GM19438 (cell line): ENCODE measurements at regions not wholly inside any gene's neighbourhood (a gene's known extent, or its start where the extent isn't known, plus 50 kb on each side); places are given as distances from the start of the nearest gene placed in this dataset.

Source experiments
- ATAC-seq: cut with Tn5 transposase; IDR thresholded peaks from one replicate; pipeline ENCODE4 v1.9.1; 2021; ENCODE audit warnings: low read depth; ENCODE audit not compliant: unreplicated experiment

DNA sequence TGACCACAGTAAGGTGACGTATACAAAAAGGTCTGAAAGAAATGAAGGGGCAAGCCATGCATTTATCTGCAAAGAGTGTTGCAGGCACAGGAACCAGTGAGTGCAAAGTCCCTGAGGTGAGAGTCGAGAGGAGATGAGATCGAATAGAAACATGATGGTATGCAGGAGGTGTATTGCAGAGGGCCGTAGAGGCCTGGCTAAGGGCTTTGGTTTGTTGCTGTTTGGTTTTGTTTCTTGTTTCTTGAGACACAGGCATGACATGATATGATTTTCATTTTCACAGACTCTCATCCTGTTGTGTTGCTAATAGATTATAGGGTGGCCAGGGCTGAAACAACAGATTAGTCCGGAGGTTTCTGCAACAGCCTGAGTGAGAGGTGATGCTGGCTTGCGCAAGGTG, 80.4 kb downstream of the HSPH1 start:
- ATAC-seq: no peak

DNA sequence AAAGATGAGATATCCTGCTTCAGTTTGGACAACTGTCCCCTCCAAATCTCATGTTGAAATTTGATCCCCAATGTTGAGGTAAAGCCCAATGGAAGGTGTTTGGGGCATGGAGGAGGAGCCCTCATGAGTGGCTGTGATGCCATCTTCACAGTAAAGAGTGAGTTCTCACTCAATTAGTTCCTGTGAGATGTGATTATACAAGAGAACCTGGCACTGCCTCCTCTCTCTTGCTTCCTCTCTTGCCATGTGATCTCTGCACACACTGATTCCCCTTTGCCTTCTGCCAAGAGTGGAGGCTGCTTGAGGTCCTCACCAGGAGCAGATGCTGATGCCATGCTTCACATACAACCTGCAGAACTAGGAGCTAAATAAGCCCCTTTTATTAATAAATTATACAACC, 86.9 kb downstream of the HSPH1 start:
- ATAC-seq: no peak

DNA sequence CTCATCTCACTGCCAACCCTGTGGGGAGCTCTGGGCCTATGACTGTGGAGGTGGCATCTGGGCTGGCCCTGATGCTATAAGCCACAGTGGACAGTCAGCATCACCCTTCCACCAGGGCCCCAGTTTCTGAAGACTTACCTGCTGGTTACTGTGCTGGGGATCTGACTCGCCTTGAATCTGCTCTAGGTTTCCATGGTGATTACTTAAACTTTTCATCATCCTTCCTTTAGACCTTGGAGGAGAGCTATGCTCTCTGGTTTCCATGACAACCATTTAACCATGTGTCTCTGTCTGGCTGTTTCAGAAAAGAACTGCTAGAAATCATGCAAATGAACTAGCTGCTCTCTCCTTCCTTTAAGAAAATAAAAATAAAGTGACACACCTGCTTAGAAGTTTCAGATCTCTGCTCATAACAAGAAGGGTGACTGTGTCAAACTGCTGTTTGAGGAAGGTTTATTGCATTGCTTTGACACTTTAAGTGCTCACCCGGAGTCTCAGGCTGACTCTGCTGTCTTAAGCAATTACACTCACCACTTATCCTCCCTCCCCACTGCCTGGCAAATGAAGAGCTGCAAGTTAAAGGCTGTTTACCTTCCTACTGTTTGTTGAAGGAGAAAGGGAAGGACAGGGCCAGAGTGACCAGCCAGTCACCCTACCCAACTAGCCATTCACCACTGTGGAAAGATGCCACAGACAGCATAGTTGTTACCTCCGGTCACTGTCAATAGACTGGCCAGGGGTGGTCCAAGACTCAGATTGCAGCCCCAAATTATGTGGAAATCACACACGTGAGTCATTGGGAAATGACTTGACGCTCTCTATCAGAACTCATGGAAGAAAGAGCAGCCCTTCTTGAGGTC, 87.6 kb downstream of the HSPH1 start:
- peak; percentile 93 for ATAC-seq

DNA sequence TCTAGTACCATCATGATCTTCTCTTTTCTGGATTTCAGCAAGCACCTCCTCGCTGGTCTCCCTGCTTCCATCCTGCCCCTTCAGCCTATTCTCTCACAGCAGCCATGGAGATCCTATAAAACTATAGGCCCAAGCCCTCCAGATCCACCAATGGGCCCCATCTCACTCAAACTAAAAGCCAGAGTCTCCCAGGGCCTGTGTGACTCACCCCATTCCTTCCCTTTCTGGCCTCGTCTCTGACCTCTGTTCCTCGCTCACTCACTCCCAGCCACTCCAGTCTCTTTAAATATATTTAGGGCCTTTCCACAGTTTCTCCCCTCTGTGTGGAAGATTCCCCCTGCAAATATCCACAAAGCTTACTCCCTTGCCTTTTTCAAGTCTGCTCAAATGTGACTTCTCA, 89.7 kb downstream of the HSPH1 start:
- ATAC-seq: no peak

DNA sequence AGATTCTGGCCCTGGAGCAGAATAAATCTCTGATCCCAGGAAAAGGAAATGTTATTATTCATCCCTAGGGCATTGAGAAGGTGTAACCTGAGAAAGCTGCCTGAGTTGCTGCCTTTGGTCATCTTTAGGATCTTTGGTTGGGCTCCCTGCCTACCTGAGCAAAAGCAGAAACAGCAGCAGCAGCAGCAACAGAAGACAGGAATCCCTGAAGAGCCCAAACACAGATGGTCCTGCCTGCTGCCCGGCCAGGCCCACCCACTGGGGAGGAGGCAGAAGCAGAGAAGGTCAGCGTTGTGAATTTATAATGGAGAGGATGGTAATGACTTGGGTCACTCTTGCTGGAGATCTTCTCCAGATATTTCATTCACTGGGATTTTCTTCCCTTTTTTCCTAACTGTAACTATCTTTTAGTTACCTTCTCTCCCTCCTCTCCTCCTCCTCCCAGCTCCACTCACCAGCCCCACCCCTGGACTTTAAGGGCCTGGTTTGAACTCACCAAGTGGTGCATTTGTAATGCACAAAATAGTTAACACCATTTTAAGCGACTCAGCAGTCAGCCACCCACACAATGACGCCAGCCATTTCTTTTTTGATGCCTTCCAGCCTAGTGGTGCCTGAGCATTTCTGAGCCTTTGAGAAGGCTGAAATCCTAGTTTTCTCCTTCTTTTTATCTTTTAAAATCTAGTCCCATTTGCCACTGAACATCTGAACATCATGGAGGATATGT, 91.7 kb downstream of the HSPH1 start:
- no peak for ATAC-seq

DNA sequence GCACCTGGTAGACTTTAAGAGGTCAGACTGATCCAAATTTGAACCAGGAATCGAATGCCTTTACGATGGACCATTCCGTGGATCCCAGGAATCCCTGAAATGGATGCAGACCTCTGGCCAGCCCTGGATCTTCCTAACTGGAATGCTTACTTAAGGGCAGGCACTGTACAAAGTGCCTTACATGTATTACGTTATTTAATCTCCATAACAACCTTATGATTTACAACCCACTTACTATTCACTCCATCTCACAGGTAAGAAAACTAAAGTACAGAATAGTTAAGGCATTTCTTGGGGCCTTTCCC, 93.6 kb downstream of the HSPH1 start:
- ATAC-seq: no peak

DNA sequence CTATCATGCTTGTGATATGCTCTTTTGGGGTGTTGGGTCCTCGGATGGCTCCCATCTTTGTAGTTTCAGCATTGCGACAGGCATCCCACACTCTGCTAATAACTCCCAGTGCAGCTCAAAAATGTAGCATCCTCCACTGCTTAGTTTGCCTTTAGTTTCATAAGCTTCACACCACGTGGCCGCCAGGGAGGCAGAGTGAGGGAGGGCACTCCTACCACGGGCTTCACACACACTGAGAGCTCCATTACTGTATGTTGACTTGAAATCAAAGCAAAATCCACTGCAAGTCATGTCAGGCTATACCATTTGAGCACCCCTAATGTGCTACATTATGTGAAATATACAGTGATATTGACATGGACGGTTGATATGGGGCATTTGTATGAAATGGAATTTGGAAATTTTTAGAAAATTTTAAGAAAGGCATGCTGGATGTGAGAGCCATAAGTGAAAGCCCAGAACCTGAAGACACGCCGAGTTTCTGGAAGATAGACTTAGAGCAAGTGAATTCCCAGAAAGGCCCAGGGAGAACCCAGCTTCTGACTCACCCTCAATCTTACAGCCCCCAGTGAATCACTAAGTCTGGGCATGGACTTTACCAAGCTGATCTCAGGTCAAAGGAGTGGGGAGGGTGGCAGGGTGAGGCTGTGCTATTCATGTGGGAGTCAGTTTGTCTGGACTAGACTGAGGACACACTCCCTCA, 94.1 kb downstream of the HSPH1 start:
- no peak for ATAC-seq

DNA sequence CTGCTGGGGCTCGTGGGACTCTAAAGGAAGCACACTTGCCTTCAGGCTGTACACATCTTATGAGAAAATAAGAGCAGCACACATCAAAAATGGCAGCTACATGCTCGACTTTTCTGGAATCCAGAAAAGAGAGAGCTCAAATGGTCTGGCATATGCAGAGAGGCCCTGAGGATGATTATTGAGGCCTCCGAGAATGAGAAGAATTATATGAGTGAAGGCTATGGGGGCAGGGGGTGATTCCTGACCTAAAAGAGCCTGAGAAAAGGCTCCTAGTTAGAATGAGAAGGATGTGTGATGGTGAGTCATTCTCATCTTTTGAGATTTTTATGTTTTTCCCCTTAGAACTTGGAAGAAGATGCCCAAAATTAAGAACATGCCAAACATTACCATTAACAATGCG, 97.1 kb downstream of the HSPH1 start:
- no peak for ATAC-seq

DNA sequence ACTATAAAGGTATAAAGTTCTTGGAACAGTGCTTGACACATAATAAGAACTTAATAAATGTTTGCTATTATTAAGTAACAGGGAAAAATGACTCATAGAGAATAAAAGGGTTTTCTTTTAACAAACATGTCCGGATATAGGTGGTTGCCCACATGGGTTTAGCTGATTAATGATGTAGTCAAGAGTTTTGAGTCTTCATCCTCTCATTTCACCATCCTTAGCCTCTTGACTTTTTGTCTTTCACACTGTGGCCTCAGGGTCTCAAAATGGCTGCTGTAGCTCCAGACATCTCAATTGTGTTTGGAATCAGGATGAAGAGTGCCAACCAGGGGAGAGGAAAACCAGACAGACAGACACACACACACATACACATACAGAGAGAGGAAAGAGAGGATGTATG, 97.9 kb downstream of the HSPH1 start:
- no peak for ATAC-seq

DNA sequence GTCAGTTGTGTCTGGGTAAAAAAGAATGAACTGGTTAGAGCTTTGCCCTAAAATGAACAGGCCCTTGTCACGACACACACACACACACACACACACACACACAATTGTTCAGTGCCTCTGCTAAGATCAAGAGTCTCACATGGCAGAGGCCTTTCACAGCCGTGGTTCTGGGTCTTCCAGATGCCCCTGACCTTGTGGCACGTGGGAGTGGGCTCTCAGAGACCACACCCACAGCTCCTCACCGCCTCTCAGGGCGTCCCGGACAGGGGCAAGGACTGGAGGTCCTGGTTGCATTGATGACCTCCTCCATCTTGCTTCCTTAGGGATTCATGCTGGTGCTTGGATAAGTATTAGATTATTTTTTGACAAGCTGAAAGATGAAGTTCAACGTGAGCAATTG, 101.0 kb downstream of the HSPH1 start:
- ATAC-seq: no peak

DNA sequence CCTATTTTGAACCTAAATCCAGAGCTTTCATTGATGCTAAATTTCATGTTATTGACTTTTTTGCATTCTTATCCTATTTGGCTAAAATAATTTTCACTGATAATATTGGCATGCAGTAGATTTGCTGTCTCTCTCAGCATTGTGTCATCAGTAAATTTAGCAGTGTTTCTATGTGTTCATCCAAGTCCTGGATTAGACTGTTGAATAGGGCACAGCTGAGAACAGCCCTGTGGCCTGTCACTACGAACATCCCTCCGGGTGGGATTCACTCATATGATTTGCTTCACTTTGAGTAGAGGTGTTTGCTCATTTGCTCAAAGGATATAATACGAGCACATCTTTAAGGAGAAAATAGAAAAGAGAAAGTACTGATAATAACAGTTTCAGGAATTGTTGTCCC, 101.5 kb downstream of the HSPH1 start:
- no peak for ATAC-seq

DNA sequence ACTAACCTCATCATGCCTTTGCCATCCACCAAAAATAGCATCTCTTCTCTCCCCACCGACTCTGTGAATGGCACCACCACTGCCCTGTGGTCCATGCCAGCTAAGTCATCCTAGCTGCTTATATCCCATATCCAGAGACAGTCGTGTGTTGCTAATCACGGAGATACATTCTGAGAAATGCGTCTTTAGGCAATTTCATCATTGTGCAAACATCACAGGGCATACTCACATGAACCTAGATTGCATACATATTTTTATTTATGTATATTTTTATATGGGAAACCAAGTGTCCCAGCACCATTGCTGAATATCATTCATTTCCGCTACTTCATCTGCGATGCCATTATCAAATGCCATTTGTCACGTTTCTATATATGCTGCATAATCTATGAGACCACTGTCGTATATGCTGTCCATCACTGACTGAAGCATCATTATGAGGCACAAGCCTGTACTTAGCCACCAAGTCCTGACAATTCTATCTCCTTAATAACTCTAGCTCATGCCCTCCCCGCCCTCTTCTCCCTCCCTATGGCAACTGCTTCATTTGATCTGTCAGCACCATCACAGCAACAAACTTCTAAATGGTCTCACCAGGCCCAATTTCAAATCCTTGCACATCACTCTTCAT, 104.2 kb downstream of the HSPH1 start:
- ATAC-seq: no peak

DNA sequence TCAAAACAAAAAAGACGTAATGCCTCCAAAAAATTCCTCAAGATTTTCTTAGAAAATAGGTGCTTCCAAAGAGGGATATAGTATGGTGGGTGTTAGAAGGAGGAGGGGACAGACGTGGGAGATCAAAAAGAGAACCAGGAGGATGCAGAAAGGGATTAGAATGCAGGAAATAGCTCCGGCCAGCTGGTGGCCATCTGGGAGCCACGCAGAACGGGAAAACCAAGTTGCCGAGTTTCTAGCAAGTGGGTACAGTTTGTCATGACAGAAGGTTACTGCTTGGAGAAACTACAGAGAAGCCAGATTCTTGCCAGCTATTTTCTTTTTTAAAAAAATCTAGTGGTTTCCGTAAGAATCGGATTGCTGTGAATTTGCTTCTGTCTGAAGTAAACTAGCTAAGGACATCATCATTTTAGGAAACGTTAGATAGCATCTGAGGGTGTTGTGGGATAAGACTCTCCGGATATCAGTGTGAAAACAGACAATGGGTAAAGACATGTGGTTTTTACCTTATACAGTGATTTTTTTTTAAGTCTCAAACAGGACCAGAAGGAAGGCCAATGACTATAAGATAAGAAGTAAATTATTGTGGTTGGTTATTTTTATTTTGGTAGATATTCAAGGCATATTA, 104.9 kb downstream of the HSPH1 start:
- no peak for ATAC-seq

DNA sequence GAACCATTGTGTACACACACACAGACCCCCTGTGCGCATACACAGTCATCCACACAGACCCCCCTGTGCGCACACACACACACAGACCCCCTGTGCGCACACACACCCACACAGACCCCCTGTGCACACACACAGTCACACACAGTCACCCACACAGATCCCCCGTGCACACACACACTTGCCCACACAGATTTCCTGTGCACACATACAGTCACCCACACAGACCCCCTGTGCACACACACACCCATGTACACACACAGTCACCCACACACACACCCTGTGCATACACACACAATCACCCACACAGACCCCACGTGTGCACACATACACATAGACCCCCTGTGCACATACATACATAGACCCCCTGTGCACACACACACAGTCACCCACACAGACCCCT, 106.1 kb downstream of the HSPH1 start:
- no peak for ATAC-seq

DNA sequence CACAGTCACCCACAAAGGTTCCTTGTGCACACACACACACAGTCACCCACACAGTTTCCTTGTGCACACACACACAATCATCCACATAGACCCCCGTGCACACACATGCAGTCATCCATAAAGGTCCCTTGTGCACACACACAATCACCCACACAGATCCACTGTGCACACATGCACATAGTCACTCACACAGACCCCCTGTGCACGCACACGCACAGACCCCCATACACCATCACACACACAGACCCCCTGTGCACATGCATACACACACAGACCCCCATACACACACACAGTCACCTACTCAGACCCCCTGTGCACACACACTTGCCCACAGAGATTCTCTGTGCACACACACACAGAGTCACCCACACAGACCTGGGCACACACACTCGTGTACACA, 107.1 kb downstream of the HSPH1 start:
- no peak for ATAC-seq

DNA sequence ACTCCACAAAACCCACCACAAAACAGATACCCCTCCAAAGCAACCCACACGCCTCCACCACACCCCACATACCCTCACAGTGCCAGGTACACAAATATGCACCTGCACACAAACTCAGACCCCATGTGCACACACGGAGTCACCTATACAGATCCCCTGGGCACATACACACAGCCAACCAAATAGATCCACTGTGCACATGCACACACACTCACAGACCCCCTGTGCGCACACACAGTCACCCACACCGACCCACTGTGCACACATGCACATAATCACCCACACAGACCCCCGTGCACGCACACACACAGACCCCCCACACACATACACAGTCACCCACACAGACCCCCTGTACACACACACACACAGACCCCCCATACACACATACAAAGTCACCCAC, 107.8 kb downstream of the HSPH1 start:
- no peak for ATAC-seq

DNA sequence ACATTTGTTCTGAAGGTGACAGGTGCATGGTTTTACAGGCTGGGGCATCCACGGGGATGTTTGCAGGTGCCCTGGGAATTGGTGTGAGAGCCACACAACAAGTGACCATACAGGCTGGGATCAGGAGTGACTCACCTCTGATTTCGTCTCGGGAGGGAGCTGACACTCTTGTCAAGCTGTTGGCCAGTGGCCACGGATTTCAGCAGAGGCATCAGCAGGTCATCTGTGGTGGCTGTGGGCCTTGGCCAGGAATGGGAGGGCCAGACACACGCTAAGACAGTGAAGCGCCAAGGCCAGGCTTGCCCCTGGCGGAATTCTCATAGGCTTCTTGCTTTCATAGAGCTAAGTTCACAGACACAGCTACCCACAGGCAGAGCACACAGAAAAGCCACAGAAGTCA, 108.6 kb downstream of the HSPH1 start:
- no peak for ATAC-seq

DNA sequence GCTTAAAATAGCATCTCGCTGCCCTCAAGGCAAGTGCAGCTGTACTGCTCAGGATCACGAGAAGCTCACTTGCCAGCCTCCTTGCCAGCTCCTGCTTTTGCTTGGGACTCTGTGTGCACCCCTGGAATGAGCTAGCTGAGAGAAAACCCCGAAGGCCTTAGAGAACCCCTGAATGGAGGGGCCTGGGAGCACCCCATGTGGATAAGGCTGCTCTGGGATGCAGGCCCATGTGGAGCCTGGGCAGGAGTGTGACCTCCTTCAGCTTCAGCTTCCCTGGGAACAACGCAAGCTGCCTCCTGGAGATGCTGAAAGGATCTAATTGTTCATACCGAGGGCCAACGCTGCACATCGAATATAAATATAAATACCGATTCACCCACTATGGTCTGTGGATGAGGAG, 109.2 kb downstream of the HSPH1 start:
- ATAC-seq: no peak

DNA sequence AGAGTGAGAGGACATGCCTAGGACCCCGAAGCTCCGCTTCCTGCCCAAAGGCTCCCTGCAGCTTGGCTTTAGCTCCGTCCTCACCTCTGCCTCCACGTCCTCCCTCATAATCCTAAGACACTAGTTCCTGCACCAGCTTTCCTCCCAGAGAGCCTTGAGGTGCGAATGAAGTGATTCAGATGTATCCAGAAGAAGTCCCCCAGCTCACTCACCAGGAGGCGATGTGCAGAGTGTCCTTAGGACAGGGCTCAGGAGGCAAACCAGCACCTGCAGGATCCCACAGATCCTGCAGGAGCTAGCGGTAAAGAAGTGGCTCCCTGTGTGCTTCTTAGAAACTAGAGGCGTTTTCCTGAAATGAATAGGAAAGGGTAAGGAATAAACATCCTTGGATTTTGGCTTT, 109.7 kb downstream of the HSPH1 start:
- no peak for ATAC-seq

DNA sequence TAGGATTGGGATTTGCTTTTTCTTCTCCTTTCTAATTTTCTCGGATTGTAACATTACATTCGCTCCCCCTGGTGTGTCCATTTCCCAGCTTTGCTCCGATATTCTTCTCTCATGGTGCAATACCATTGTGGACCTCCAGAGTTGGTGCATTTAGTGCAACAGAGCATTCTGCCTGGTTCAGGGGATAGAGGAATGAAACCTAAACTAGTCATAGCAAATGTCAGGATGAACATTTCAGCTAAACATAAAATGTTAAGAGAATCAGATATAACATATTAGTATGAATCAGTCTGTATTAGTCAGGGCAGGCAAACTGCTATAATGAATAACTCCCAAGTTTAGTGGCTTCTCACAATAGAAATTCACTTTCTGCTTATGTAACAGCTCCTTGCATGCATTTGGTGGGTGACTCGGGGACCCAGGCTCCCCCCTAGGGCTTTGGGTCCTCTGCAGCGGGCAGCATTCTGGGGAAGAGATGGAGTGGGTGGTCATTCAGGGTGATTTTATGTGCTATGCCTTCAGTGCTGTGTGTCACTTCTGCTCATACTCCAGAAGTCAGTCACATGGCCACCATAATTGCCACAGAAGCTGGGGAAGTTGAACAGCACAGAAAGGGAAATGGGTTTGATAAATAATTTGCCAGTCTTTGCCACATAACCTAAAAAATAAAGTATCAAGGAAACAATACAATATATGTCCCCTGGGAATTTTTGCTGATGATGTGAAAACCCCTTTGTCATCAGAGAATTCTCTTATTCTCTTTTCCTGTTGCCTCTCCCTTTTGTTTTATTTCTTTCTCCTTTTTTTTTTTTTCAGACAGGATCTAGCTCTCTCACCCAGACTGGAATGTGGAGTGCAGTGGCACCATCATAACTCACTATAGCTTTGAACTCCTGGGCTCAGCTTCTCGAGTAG, 111.0 kb downstream of the HSPH1 start:
- ATAC-seq: no peak
